ENCODE measurements at regions not wholly inside any gene's neighbourhood (a gene's known extent, or its start where the extent isn't known, plus 50 kb on each side); places are given as distances from the start of the nearest gene placed in this dataset.

DNA sequence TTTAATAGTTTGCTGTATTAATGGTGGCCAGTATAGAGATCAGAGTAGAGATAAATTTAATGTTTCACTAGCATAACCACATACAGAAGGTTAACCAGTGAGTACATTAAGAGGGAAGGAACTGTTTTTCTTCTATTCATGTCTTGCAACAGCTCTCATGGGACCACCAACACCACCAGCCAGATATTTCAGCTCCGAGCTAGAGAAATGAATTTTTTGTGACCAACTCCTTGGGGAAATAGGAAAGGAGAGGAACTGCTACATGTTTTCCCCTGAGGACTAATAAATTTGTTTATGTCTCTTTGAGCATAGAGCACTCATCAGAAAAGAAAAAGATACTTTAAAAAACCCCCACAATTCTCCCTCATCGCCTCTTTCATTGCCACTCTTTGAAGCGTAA, 247.5 kb downstream of the MBNL1 start:
- Histone ChIP-seq H3K4me1 (ENCODE audit: control insufficient read depth, insufficient read depth, low read length) (peaks cover 8% of the 10 kb centered on the region), H3K36me3 (ENCODE audit: control insufficient read depth, insufficient read depth, low read length) (no peaks in the 10 kb centered on the region), H3K4me3 (ENCODE audit: low read length) (no peak overlapping the region), H3K27ac (ENCODE audit: low read depth, low read length) (no peak overlapping the region), H3K9me3 (ENCODE audit: control insufficient read depth, low read length) (no peaks in the 10 kb centered on the region), H3K9ac (ENCODE audit: extremely low read depth, low read length, poor library complexity, severe bottlenecking) (no peak overlapping the region), H3K27me3 (ENCODE audit: control insufficient read depth, insufficient read depth, low read length, poor library complexity, severe bottlenecking) (no peaks in the 10 kb centered on the region)
- TF ChIP-seq, protein P1, sequence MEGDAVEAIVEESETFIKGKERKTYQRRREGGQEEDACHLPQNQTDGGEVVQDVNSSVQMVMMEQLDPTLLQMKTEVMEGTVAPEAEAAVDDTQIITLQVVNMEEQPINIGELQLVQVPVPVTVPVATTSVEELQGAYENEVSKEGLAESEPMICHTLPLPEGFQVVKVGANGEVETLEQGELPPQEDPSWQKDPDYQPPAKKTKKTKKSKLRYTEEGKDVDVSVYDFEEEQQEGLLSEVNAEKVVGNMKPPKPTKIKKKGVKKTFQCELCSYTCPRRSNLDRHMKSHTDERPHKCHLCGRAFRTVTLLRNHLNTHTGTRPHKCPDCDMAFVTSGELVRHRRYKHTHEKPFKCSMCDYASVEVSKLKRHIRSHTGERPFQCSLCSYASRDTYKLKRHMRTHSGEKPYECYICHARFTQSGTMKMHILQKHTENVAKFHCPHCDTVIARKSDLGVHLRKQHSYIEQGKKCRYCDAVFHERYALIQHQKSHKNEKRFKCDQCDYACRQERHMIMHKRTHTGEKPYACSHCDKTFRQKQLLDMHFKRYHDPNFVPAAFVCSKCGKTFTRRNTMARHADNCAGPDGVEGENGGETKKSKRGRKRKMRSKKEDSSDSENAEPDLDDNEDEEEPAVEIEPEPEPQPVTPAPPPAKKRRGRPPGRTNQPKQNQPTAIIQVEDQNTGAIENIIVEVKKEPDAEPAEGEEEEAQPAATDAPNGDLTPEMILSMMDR (conservative IDR thresholded peaks at IDR 0.05): no peak
- DNase-seq: no peak
- Mint-ChIP-seq H3K27me3 (ENCODE audit: insufficient read depth) (peaks cover 21% of the 10 kb centered on the region), H3K9me3 (no peaks in the 10 kb centered on the region), H3K4me1 (peaks cover 30% of the 10 kb centered on the region), H3K4me3 (no peak overlapping the region), H3K27ac (no peak overlapping the region), H3K36me3 (ENCODE audit: low read depth) (no peaks in the 10 kb centered on the region)
- WGBS, 2 experiments (ENCODE audit: insufficient coverage in 1 of 2, insufficient read length in 1 of 2): 90% methylated on average over 1 of the region's 3 CpGs; no CpG with 5 or more reads in 1 of the 2 experiments

GRCh38 chr3:152517502-152517901, 248.8 kb downstream of the MBNL1 start:
- Mint-ChIP-seq H3K36me3 (ENCODE audit: low read depth) (no peaks in the 10 kb centered on the region), H3K9me3 (no peaks in the 10 kb centered on the region), H3K27ac (no peak overlapping the region), H3K4me1 (peaks cover 28% of the 10 kb centered on the region), H3K27me3 (ENCODE audit: insufficient read depth) (peaks cover 21% of the 10 kb centered on the region), H3K4me3 (no peak overlapping the region)
- 55% methylated on average over 2 of the region's 2 CpGs; no CpG with 5 or more reads in 1 of the 2 experiments for WGBS, 2 experiments (ENCODE audit: insufficient coverage in 1 of 2, insufficient read length in 1 of 2)
- Histone ChIP-seq H3K9ac (ENCODE audit: extremely low read depth, low read length, poor library complexity, severe bottlenecking) (no peak overlapping the region), H3K9me3 (ENCODE audit: control insufficient read depth, low read length) (no peaks in the 10 kb centered on the region), H3K27ac (ENCODE audit: low read depth, low read length) (no peak overlapping the region), H3K4me3 (ENCODE audit: low read length) (no peak overlapping the region), H3K36me3 (ENCODE audit: control insufficient read depth, insufficient read depth, low read length) (no peaks in the 10 kb centered on the region), H3K4me1 (ENCODE audit: control insufficient read depth, insufficient read depth, low read length) (peaks cover 8% of the 10 kb centered on the region), H3K27me3 (ENCODE audit: control insufficient read depth, insufficient read depth, low read length, poor library complexity, severe bottlenecking) (no peaks in the 10 kb centered on the region)
- TF ChIP-seq, protein P1 (conservative IDR thresholded peaks at IDR 0.05): no peak
- no peak for DNase-seq

GRCh38 chr3:152518346-152518745, 249.6 kb downstream of the MBNL1 start:
- Histone ChIP-seq H3K27me3 (ENCODE audit: control insufficient read depth, insufficient read depth, low read length, poor library complexity, severe bottlenecking) (no peaks in the 10 kb centered on the region), H3K9me3 (ENCODE audit: control insufficient read depth, low read length) (no peaks in the 10 kb centered on the region), H3K27ac (ENCODE audit: low read depth, low read length) (no peak overlapping the region), H3K36me3 (ENCODE audit: control insufficient read depth, insufficient read depth, low read length) (no peaks in the 10 kb centered on the region), H3K4me3 (ENCODE audit: low read length) (no peak overlapping the region), H3K9ac (ENCODE audit: extremely low read depth, low read length, poor library complexity, severe bottlenecking) (no peak overlapping the region), H3K4me1 (ENCODE audit: control insufficient read depth, insufficient read depth, low read length) (peaks cover 8% of the 10 kb centered on the region)
- WGBS, 2 experiments (ENCODE audit: insufficient coverage in 1 of 2, insufficient read length in 1 of 2): 88% methylated on average over 1 of the region's 2 CpGs; no CpG with 5 or more reads in 1 of the 2 experiments
- no peaks in the 10 kb centered on the region for H3K9me3 Mint-ChIP-seq
- no peak overlapping the region for H3K4me3 Mint-ChIP-seq
- H3K27ac Mint-ChIP-seq: no peak overlapping the region
- H3K36me3 Mint-ChIP-seq (ENCODE audit: low read depth): no peaks in the 10 kb centered on the region
- H3K4me1 Mint-ChIP-seq: peaks cover 28% of the 10 kb centered on the region
- no peak for DNase-seq
- H3K27me3 Mint-ChIP-seq (ENCODE audit: insufficient read depth): peaks cover 21% of the 10 kb centered on the region
- TF ChIP-seq, protein P1 (conservative IDR thresholded peaks at IDR 0.05): no peak

Measured in endodermal cell (in vitro differentiated cells).